ENCODE measurements at regions not wholly inside any gene's neighbourhood (a gene's known extent, or its start where the extent isn't known, plus 50 kb on each side); places are given as distances from the start of the nearest gene placed in this dataset.

- TF ChIP-seq YY1 (IDR thresholded peaks at IDR 0.05; ENCODE audit: insufficient read depth, insufficient read length) (no peak), ZNF274 (IDR thresholded peaks at IDR 0.05; ENCODE audit: low read depth, low read length) (no peak), SUZ12 (IDR thresholded peaks at IDR 0.05; ENCODE audit: extremely low read depth, insufficient read depth, insufficient read length) (no peak)
Measured at GRCh38 chr10:21141946-21142492, 244.9 kb upstream of the NEBL start.

Measured in NT2/D1 (cell line).